ENCODE measurements at regions not wholly inside any gene's neighbourhood (a gene's known extent, or its start where the extent isn't known, plus 50 kb on each side); places are given as distances from the start of the nearest gene placed in this dataset.

DNA sequence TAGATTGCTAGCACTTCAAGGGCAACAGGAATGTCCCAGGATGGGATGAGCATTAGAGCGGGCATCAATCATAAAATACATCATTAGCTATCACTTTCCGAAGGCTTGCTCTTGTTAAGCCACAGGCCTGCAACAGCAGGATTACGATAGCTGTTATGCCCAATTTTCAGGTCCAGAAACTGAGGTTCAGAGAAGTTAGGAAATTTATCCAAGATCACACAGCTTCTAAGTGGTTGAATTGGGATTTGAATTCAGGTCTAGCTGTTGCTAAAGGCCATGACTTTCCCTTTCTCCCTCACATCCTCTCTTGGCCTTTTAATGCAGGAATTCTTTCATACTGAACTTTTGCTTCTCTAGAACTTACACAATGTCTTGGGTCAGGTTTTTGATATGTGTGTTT lies 119.4 kb upstream of the ERCC6L2 start:
- DNase-seq (ENCODE audit: low spot score), result no peak

- no peak for DNase-seq (ENCODE audit: low spot score)
Measured at GRCh38 chr9:95755421-95755730, 120.1 kb upstream of the ERCC6L2 start.

DNA sequence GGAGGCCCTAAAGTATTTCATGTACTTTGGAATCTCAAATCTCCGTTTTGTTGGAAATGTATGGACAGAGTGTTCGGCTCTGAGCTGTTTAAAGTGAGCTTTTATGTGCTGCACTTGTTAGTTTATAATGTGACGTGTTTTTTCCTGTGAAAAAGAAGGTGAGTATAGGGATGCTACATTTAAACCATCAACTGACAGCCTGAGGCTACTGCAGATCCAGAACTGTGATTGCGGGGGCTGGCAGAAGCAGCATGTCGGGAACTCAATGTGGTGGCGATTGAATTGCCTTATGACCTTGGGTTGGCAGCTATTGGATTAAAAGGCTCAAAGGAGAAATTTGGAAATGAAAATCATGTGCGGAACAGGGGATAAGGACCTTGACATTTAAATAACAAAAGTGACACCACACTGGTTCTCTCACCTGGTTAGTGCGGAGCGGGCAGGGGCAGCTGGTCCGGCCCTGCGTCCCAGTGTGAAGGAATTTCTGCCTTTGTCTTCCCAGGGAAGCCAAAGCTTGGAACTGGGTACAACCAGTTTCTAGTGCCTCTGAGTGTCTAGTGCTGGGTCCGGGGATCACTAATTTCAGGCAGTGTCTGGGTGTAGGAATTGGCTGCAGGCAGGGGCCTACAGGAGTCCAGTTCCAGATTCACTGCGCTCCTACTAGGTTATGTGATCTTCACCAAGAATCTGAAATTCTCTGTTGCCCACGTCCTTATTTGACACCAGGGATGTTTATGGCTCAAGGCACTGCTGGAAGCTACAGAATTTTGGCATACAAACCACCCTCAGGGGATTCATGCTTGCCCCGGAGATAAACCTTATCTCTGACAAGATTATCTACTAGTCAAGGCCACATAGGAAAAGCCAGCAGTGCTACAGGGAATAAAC lies 120.7 kb upstream of the ERCC6L2 start:
- DNase-seq (ENCODE audit: low spot score), result no peak

DNA sequence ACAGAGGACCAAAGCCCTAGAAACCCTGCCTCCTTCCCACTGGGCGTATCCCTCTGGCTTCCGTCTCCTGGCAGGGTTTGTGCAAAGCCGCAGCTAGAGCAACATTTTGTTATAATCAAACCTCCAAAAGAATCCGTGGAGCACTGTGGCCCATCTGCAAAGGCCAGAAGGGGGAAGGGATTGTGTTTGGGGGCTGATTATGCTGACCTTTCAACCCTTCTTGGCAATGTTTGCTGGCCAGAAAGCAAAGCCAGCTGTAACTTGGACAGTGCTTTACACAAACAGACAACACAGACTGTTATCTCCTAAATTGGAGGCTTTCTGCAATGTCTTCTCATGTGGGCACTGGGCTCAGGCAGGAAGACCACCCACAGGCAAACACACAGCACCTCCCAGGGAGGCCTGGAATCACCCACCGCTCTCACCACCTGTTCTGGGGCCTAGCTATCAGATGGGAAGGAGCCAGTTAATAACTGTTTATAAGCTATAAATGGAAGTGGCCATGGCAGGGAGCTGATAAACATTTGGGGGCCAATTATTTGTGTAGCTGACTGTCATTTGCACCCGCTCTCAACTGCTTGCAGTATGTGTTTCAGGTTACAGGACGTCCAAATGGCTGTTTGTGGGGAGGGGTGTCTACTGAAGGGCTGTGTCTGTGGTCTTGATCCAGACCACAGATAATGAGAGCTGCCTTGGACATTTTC lies 121.6 kb upstream of the ERCC6L2 start:
- DNase-seq (ENCODE audit: low spot score), result no peak

DNA sequence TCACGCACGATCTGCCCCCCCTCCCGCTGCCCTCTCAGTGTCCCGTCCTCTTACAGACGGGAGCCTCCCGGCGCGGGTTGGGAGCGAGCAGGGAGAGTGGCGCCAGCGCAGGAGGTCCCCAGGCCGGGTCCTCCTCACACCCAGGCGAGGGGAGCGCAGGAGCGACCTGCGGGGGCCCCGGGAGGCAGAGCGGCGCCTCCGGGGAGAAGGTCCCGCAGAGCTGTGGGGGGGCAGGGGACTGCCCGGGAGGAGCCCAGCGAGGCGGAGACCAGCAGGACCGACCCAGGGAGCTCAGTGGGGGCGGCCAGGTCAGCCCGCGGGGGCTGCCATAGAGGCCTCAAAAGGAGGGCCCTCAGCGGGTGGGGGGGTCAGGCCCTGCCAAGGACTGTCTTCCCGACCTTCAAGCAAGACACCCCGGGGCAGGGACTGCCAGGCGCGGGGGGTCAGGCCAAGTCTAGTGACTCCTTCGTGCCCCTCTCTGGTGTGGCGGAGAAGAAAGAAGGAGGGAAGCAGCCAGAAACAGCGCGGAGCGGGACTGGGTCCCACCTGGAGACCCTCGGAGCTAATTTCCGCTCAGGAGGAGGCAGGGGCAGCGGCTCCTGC lies 123.3 kb upstream of the ERCC6L2 start:
- no peak for DNase-seq (ENCODE audit: low spot score)

- DNase-seq (ENCODE audit: low spot score), result no peak
Measured at GRCh38 chr9:95751520-95751790, 124.0 kb upstream of the ERCC6L2 start.

DNA sequence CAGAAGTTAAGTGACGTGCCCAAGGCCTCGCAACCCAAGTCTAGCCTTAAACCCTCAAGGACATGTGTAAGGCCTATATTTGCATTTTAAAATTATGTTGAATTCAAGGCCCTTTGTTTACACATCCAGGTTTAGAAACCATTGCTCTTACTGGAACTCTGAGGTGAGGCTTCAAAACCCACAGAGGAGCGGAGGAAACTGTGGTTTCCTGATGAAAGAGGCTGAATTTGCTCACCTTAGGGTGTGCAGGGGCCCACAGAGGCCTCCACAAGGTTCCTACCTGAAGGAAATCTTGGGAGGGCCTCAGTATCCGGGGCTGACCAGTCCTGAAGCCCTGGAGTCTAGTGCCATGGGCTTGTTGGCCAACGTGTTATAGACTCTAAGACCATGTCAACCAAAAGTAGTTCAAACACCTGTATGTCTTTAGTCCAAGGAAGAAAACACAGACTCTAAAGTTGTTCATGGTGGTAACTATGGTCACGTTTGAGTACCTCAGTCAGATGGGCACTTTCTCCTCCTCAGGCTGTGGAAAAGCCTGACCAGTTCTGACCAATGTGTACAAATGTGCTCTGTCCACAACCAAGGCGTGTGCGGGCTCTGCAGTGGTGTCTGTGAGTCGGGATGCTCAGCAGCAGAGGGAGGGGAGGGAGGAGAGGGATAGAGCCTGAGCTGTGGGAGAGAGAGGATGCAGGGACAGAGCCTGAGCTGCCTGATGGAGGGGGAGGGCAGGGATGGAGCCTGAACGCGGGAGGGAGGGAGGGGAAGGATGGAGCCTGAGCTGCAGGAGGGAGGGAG lies 124.6 kb upstream of the ERCC6L2 start:
- DNase-seq (ENCODE audit: low spot score), result no peak

GRCh38 chr9:95749493-95749892 lies 126.0 kb upstream of the ERCC6L2 start:
- no peak for DNase-seq (ENCODE audit: low spot score)

GRCh38 chr9:95746408-95747180 lies 128.9 kb upstream of the ERCC6L2 start:
- DNase-seq (ENCODE audit: low spot score), result no peak

- no peak for DNase-seq (ENCODE audit: low spot score)
Measured at GRCh38 chr9:95742821-95743220, 132.7 kb upstream of the ERCC6L2 start.

DNA sequence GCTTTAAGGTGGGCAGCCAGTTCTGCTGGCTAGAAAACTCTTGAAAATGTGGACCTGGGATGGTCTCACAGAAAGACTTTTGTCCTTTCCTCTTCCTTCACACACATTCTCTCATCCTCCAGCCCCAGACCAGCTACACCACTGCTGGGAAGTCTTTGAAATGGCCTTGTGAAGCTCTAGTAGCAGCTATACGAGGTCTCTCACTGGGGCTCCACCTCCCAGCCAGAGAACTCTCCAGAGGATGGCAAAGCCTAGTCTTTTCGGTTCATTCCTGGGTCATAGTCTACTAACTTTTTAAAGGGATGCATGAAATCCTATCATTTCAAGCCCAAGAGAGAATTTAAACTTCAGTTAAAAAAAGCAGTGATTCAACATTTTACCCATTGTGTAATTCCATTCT lies 133.9 kb upstream of the ERCC6L2 start:
- DNase-seq (ENCODE audit: low spot score), result no peak

DNA sequence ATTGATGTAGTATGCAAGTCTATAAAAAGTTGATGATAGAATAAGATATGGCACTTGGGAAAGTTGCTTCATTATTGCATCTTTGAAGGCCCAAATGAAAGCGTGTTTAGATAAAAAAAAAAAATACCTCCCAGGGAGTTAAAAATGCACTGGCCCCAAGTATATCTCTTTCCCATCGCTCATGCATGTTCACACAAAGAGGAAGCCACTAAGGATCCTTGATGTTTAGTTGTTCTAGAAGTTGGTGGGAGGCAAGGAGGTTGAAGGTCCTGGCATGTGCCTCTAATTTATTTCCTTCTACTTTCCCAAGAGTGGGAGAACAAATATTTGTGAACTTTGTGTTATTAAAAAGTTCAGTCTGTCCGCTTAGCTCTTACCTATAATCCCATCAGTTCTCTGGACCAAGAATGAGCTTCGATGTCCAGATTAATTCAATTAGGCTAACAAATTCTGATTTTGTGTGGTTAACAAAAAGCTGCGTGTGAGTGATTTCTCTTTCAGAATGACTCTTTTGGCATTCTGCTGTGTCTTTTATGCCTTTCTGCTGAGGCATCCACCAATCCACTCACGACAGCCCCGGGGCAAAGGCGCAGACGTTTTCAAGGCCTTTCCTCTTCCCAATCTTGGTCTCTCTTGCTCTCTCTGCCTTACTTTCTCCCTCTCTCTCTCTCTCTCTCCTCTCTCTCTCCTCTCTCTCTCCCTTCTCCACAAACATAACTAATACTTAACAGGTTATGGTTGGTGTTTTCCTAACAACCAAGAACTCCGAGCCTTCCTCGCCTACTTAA lies 135.1 kb upstream of the ERCC6L2 start:
- no peak for DNase-seq (ENCODE audit: low spot score)

DNA sequence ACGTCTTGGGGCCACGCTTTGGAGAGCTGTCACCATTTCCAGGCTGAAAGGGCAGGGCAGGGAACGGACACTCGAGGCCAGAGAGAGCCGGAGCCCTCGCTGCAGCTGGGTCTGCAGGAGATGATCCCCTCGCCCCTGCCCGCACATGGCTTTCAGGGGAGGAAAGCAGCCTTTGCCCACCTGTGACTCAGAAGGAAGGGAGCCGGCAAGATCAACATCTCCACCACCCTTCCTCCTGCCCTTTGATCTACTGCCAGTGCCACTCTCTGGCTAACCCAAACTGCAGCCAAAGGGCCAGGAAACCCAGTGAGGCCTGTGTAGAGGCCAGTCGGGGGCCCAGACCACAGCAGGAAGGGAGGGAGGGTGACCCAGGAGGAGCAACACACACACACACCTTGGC lies 137.1 kb upstream of the ERCC6L2 start:
- no peak for DNase-seq (ENCODE audit: low spot score)

- DNase-seq (ENCODE audit: low spot score), result no peak
Measured at GRCh38 chr9:95736891-95737522, 138.5 kb upstream of the ERCC6L2 start.

- DNase-seq (ENCODE audit: low spot score), result no peak
Measured at GRCh38 chr9:95736370-95736769, 139.1 kb upstream of the ERCC6L2 start.

DNA sequence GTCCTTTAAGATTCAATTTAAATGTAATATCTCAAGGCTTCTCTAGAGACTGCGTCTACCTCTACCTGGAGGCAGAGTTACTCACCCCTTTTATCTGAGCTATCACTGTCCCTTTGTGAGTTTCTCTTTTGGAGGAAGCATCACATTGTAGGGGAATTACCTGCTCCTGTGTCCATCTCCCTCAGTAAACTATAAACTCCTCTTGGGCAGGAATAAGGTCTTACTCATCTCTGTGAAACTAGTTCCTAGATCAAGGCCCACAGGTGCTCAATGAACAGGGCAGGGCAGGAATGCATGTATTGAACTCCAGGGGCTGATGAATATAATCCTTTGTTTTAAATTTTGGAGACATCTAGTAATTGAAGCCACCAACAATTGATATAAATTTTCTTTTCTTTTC lies 139.8 kb upstream of the ERCC6L2 start:
- DNase-seq (ENCODE audit: low spot score), result no peak

- peak; percentile 33 for DNase-seq (ENCODE audit: low spot score)
Measured at GRCh38 chr9:95733741-95734666, 141.5 kb upstream of the ERCC6L2 start.

DNA sequence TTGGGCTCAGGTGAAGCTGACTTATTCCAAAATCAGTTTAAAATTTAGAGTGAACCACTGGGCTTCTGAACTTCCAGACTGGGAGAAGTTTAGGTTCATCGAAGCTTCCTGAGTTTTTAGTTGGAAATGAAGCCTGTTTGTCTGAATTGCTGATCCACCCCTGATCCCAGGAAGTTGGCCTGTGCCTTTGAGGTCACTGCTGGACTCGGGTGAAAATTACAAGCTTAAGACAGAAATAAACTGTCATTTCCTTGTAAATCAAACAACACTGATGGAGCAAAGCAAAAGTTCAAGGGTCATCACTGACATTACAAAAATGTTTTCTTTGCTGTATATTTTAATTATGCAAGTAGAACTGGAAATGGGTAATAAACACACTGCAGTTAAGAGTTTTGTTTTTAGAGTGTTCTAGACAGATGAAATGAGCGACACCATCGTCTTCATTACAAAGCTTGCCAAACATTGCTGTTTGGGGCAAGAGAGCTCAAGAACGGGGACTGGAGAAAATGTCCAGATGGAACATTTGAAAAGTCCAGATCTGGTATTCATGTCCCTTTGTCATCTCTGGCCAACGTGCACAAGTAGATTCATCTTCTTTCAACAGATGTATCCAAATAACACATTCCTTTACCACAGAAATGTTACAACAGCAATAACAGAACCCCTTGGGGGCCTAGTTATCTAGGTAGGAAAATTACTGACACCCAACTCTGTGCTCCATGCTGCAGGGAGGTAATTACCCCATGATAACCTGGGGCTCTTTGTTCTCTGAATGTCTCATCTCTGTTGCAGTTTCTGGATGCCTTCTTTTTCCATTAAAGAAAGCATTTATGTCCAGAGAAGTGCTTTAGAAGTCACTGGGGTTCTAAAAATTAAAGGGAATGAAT lies 142.4 kb upstream of the ERCC6L2 start:
- no peak for DNase-seq (ENCODE audit: low spot score)

Measured in pons (tissue), 1 donor.